ENCODE measurements at regions not wholly inside any gene's neighbourhood (a gene's known extent, or its start where the extent isn't known, plus 50 kb on each side); places are given as distances from the start of the nearest gene placed in this dataset.

GRCh38 chr3:132963786-132964185 lies 74.4 kb upstream of the TMEM108 start:
- no peak overlapping the region for H3K4me3 ChIP-seq (ENCODE audit: low read depth, low read length)
- FAIRE-seq = no peak
- TF ChIP-seq, protein P1, sequence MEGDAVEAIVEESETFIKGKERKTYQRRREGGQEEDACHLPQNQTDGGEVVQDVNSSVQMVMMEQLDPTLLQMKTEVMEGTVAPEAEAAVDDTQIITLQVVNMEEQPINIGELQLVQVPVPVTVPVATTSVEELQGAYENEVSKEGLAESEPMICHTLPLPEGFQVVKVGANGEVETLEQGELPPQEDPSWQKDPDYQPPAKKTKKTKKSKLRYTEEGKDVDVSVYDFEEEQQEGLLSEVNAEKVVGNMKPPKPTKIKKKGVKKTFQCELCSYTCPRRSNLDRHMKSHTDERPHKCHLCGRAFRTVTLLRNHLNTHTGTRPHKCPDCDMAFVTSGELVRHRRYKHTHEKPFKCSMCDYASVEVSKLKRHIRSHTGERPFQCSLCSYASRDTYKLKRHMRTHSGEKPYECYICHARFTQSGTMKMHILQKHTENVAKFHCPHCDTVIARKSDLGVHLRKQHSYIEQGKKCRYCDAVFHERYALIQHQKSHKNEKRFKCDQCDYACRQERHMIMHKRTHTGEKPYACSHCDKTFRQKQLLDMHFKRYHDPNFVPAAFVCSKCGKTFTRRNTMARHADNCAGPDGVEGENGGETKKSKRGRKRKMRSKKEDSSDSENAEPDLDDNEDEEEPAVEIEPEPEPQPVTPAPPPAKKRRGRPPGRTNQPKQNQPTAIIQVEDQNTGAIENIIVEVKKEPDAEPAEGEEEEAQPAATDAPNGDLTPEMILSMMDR (IDR thresholded peaks at IDR 0.05; ENCODE audit: insufficient read depth, low read length, severe bottlenecking) = no peak
- no peaks in the 10 kb centered on the region for H3K27me3 ChIP-seq (ENCODE audit: control insufficient read depth, insufficient read depth, low read length)
- DNase-seq (ENCODE audit: low read depth) = no peak
- H3K36me3 ChIP-seq (ENCODE audit: control insufficient read depth, insufficient read depth, low read length) = no peaks in the 10 kb centered on the region

DNA sequence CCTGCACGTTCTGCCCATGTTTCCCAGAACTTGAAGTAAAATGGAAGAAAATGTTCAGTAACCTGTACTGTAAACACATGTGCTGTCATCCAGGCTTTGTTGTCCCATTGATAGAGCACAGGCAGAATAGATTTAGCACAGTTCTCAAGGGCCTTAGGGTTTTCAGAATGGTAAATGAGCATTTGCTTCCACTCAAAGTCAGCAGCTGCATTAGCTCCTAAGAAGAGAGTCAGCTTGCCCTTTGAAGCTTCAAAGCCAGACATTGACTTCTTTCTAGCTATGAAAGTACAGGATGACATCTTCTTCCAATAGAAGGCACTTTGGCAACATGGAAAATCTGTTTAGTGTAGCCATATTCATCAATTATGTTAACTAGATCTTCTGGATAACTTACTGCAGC lies 76.2 kb upstream of the TMEM108 start:
- no peak for FAIRE-seq
- Histone ChIP-seq H3K36me3 (ENCODE audit: control insufficient read depth, insufficient read depth, low read length) (no peaks in the 10 kb centered on the region), H3K27me3 (ENCODE audit: control insufficient read depth, insufficient read depth, low read length) (no peaks in the 10 kb centered on the region), H3K4me3 (ENCODE audit: low read depth, low read length) (no peak overlapping the region)
- no peak for DNase-seq (ENCODE audit: low read depth)
- TF ChIP-seq, protein P1 (IDR thresholded peaks at IDR 0.05; ENCODE audit: insufficient read depth, low read length, severe bottlenecking) = no peak

DNA sequence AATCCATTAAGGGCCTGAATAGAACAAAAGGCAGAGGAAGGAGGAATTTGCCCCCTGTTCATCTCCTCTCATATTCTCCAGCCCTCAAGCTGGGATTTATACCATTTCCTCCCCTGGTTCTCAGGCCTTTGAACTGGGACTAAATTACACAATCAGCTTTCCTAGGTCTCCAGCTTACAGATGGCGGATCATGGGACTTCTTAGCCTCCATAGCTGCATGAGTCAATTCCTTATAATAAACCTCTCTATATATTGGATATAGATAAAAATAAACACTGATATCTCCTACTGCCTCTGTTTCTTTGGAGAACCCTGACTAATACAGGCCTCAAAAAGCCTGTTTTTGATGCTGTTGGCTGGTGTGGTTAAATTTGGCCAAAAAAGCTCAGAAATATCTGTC lies 84.5 kb upstream of the TMEM108 start:
- Histone ChIP-seq H3K4me3 (ENCODE audit: low read depth, low read length) (no peak overlapping the region), H3K27me3 (ENCODE audit: control insufficient read depth, insufficient read depth, low read length) (no peaks in the 10 kb centered on the region), H3K36me3 (ENCODE audit: control insufficient read depth, insufficient read depth, low read length) (no peaks in the 10 kb centered on the region)
- TF ChIP-seq, protein P1 (IDR thresholded peaks at IDR 0.05; ENCODE audit: insufficient read depth, low read length, severe bottlenecking) = no peak
- no peak for FAIRE-seq
- no peak for DNase-seq (ENCODE audit: low read depth)

DNA sequence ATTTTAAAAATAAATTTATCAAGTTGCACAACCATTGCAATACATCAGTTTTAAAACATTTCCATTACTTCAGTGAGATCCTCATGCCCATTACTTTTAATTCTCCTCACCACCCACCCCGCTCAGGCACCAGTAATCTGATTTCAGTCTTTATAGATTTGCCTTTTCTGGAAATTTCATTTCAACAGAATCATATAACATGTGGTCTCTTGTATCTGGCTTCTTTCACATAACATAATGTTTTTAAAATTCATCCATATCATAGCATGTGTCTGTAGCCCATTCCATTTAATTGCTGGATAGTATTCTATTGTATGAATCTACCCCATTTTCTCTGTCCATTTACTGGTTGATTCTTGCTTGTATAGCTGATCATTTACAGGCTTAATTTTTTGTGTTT lies 110.3 kb upstream of the TMEM108 start:
- H3K4me3 ChIP-seq (ENCODE audit: low read depth, low read length) = no peak overlapping the region
- DNase-seq (ENCODE audit: low read depth) (no peak), FAIRE-seq (no peak)
- TF ChIP-seq, protein P1 (IDR thresholded peaks at IDR 0.05; ENCODE audit: insufficient read depth, low read length, severe bottlenecking) = no peak
- no peaks in the 10 kb centered on the region for H3K36me3 ChIP-seq (ENCODE audit: control insufficient read depth, insufficient read depth, low read length)
- no peaks in the 10 kb centered on the region for H3K27me3 ChIP-seq (ENCODE audit: control insufficient read depth, insufficient read depth, low read length)

DNA sequence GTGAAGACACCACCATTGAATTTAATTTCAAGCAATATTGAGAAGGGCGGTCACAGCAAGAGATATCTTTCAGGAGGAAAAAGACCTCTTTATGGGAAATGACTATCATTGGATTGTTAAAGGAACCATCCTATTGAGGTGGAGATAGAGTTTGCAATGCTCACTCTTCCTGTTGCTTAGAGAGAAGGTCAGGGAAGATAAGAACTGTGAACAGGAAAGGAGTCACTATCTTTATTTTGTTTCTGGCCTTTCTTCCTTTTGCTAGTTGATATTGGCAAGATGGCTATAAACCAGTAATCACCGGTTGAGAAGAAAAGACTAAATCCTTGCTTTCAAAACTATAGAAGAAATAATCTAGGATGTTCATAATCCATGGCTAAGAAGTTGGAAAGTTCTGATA lies 112.1 kb upstream of the TMEM108 start:
- no peaks in the 10 kb centered on the region for H3K27me3 ChIP-seq (ENCODE audit: control insufficient read depth, insufficient read depth, low read length)
- H3K36me3 ChIP-seq (ENCODE audit: control insufficient read depth, insufficient read depth, low read length) = no peaks in the 10 kb centered on the region
- DNase-seq (ENCODE audit: low read depth) = no peak
- TF ChIP-seq, protein P1 (IDR thresholded peaks at IDR 0.05; ENCODE audit: insufficient read depth, low read length, severe bottlenecking) = no peak
- FAIRE-seq = no peak
- H3K4me3 ChIP-seq (ENCODE audit: low read depth, low read length) = no peak overlapping the region

GRCh38 chr3:132925256-132925930 lies 112.8 kb upstream of the TMEM108 start:
- FAIRE-seq (no peak), DNase-seq (ENCODE audit: low read depth) (no peak)
- no peak overlapping the region for H3K4me3 ChIP-seq (ENCODE audit: low read depth, low read length)
- TF ChIP-seq, protein P1 (IDR thresholded peaks at IDR 0.05; ENCODE audit: insufficient read depth, low read length, severe bottlenecking) = no peak
- no peaks in the 10 kb centered on the region for H3K36me3 ChIP-seq (ENCODE audit: control insufficient read depth, insufficient read depth, low read length)
- no peaks in the 10 kb centered on the region for H3K27me3 ChIP-seq (ENCODE audit: control insufficient read depth, insufficient read depth, low read length)

Data from bronchial epithelial cell (primary cell).